NCI-H187 (cell line): ENCODE measurements at regions not wholly inside any gene's neighbourhood (a gene's known extent, or its start where the extent isn't known, plus 50 kb on each side); places are given as distances from the start of the nearest gene placed in this dataset.
"Not testable (repeated sequence)": the region's sequence is repeated elsewhere in the genome, so short reads cannot be mapped to it uniquely, and the experiment has no call there.

Experiments used
- DNase-seq, 2 experiments: peaks; one replicate each; lab custom pipeline; 2025; lab: John Stamatoyannopoulos, UW

GRCh38 chr4:79551555-79551954, 143.5 kb upstream of the GK2 start:
- DNase-seq = no peak

DNA sequence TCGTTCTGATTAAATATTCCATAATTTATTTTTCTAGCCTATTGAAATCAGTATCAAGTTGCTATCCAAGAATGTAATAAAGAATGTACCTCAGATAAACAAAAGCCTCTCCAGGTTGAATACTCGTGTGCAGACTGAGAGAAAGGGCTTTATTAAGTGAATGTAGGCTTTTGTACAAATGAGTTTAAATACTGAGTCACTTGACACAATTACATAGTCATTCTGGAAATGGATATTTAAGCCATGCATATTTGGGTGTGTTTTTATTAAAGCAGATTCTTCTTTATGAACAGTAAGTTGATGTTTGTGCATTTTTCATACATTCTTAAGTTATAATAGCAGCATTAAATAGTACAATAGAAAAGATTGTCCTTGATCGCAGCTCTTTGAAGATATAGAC, 139.8 kb upstream of the GK2 start:
- no peak for DNase-seq

- not testable (repeated sequence) for DNase-seq
Observed at GRCh38 chr4:79545292-79545691, 137.3 kb upstream of the GK2 start.

DNA sequence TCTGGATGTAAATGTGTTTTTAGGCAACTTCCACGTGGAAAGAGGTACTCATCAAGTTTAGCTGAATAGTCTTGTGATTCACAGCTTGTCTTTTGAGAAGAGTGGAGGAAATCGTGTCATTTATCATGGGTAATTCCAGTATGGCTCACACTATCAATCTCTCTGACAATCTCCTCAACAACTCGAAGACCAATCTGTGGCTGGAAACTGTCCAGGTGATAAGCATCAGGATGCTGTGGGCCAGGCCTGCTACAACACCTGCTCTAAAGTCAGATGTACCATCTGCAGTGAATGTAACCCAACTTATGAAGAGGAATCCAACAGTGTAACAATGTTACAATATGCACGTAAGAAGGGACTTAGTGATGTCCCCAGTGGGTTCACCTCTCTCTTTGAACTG, 132.1 kb upstream of the GK2 start:
- DNase-seq = no peak

- no peak for DNase-seq
Observed at GRCh38 chr4:79535516-79535915, 127.5 kb upstream of the GK2 start.

- DNase-seq = no peak
Observed at GRCh38 chr4:79528241-79528706, 120.2 kb upstream of the GK2 start.

GRCh38 chr4:79526641-79527565, 118.9 kb upstream of the GK2 start:
- DNase-seq = no peak

- no peak for DNase-seq
Observed at GRCh38 chr4:79516114-79516513, 108.1 kb upstream of the GK2 start.

DNA sequence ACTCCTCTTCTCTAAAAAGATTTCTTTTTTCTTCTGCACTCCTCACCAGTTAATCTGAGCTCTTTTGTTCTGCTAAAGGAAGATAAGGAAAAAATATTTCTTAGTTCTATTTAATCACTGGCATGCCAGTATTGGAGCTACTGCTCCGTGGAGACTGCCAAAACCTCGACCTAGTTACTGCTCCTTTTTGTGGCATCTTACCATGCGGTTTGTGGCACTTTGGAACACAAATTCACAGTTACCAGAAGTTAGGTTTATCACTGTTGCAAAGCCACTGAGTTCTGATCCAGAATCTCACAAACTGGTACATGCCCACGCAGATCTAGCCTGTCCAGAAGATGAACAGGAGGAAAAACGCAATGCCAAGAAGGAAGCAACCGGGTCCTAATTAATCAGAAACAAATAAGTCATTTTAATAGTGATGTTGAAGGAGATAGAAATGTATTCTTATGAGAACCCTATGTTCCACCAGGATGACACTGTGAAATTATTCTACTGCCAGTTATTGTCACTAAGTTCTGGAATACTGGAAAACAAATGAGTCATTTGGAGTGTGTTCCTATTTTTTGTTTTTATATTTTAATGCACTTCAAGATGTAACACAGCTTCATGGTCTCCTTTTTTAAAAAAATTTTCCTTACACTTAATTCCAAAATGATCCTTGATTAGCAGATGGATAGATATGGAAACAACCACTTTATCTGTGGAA, 106.7 kb upstream of the GK2 start:
- no peak for DNase-seq

GRCh38 chr4:79513576-79513975, 105.5 kb upstream of the GK2 start:
- DNase-seq = no peak

- DNase-seq = no peak
Observed at GRCh38 chr4:79512363-79512762, 104.3 kb upstream of the GK2 start.

GRCh38 chr4:79502081-79502480, 94.1 kb upstream of the GK2 start:
- no peak for DNase-seq

DNA sequence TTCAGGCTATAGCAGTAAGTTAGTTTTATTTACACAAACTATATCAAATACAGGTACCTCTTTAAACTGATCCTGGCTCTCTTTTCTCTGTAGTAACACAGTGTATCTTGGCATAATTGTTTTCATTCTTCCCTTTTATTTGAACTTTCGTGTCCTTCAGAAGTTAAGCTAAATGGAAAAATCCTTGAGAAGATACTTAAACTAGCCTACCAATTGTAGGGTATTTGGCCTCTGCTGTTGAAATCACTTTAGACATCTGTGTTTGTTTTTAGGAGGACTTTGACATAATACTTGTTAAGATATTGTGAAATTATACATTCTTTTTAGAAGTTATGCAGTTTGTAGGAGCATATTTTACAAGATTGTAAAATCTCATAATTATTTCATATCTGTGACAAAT, 90.3 kb upstream of the GK2 start:
- no peak for DNase-seq

GRCh38 chr4:79497001-79497400, 89.0 kb upstream of the GK2 start:
- DNase-seq = no peak

- DNase-seq = no peak
Observed at GRCh38 chr4:79495447-79495846, 87.4 kb upstream of the GK2 start.

GRCh38 chr4:79492148-79492547, 84.1 kb upstream of the GK2 start:
- no peak for DNase-seq

- no peak for DNase-seq
Observed at GRCh38 chr4:79489506-79489905, 81.5 kb upstream of the GK2 start.

DNA sequence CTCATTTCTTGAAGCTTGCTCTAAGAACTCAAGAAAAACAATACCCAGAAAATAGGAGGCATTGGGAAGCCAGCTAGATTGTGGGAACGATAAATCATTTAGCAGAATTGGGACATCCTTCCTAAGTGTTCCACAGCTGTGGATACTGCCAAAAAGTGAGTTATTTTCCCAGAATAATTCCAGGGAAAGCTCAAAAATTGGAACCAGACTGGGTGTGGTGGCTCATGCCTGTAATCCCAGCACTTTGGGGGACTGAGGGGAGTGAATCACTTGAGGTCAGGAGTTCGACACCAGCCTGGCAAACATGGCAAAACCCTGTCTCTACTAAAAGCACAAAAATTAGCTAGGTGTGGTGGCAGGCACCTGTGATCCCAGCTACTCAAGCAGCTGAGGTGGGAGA, 68.2 kb upstream of the GK2 start:
- no peak for DNase-seq

- DNase-seq = no peak
Observed at GRCh38 chr4:79473439-79473724, 65.4 kb upstream of the GK2 start.

DNA sequence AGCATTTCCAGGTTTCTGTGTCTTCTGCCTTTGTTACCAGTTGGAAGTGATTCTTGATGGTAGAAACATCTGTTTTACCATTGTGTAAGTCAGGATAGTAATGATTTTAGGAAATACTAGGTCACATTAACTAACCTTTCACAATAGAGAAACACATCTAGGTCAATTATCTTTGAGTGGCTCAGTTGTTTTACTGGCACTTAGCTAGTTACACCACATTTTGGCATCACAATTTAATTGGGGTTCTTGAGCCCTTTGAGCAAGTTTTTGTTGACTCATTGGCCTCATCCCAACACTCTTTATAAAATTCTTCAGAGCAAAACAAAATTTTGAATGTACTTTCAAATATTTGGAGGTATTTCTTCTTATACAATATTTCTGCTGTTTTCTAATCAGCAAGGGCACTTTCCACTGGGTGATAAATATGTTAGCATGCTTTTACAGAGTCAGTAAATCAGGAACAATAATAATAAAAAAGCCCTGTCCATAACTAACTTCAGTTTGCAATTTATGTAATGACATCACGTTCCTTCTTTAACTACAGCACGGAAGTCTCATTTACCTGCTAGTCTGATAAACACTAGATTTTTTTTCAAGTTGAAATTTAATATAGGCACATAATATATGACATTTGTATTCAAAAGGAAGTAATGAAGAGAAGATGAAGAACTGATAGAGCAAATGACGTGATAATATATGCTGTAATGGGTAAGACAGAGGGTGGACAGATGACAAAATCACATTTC, 64.8 kb upstream of the GK2 start:
- no peak for DNase-seq

- DNase-seq = no peak
Observed at GRCh38 chr4:79472036-79472435, 64.0 kb upstream of the GK2 start.

- DNase-seq = no peak
Observed at GRCh38 chr4:79471309-79471708, 63.3 kb upstream of the GK2 start.
